ENCODE measurements at regions not wholly inside any gene's neighbourhood (a gene's known extent, or its start where the extent isn't known, plus 50 kb on each side); places are given as distances from the start of the nearest gene placed in this dataset.

DNA sequence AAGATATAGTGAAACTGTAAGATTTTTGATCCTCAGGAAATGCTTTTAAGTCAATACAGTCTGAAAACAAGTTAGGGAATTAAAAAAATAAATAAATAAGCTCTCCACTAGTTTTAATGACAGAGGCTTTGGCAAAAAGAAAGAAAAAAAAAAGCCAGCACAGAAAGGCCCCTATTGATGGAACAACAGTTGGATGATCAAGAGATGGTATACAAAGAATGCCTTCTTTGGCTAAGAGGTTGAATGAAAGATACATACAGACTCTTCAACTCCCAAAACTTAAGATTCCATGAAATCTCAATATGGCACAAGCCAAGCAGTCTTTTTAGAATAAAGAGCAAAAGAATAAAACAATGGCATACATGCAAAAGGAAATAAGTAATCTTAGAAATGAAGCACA lies 64.0 kb upstream of the GALNT5 start:
- Histone ChIP-seq H3K36me3 (replicated peaks in 1 of 2; ENCODE audit: insufficient read depth in 1 of 2, low read depth in 2 of 2) (no peaks in the 10 kb centered on the region), H3K27me3 (no peaks in the 10 kb centered on the region), H3K4me3 (no peak overlapping the region), H3K4me1 (no peaks in the 10 kb centered on the region), H3K9me3 (no peaks in the 10 kb centered on the region), H3K27ac (no peak overlapping the region)
- no peak for DNase-seq
- intact Hi-C loops (cut with DNase I): no loop called here
- no peak for ATAC-seq
- no peak for TF ChIP-seq POLR2A (IDR thresholded peaks at IDR 0.05)
- TF ChIP-seq, protein P1, sequence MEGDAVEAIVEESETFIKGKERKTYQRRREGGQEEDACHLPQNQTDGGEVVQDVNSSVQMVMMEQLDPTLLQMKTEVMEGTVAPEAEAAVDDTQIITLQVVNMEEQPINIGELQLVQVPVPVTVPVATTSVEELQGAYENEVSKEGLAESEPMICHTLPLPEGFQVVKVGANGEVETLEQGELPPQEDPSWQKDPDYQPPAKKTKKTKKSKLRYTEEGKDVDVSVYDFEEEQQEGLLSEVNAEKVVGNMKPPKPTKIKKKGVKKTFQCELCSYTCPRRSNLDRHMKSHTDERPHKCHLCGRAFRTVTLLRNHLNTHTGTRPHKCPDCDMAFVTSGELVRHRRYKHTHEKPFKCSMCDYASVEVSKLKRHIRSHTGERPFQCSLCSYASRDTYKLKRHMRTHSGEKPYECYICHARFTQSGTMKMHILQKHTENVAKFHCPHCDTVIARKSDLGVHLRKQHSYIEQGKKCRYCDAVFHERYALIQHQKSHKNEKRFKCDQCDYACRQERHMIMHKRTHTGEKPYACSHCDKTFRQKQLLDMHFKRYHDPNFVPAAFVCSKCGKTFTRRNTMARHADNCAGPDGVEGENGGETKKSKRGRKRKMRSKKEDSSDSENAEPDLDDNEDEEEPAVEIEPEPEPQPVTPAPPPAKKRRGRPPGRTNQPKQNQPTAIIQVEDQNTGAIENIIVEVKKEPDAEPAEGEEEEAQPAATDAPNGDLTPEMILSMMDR (IDR thresholded peaks at IDR 0.05): no peak

DNA sequence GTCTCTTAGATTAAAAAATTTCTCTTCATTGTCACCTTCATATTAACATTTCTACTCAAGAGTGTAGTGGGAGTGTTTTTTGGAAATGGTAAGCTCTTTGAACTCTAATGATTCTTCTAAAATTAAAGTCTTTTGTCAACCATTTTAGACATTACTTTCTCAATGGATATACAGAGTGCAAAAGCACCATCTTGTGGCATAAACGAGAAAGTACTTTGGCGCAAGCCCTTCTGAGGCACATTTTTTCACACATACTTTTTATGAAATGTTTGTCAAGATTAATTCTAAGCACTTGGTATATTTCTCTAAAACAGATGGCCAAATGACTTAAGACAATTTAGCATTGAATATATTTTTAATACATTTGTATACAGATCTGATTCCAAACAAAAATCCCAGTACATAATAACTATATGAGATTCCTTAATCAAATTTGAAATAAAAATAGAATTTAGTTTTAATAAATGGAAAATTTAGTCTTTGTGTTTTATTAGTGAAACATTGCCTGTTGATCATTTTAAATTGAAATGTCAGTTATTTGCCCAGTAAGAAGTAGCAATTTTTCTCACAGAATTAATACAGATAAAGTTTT lies 63.3 kb upstream of the GALNT5 start:
- ATAC-seq (peak; percentile 59), DNase-seq (peak; percentile 17 to 39 (median 26))
- Histone ChIP-seq H3K4me1 (no peaks in the 10 kb centered on the region), H3K4me3 (no peak overlapping the region), H3K9me3 (no peaks in the 10 kb centered on the region), H3K36me3 (replicated peaks in 1 of 2; ENCODE audit: insufficient read depth in 1 of 2, low read depth in 2 of 2) (no peaks in the 10 kb centered on the region), H3K27ac (no peak overlapping the region), H3K27me3 (no peaks in the 10 kb centered on the region)
- TF ChIP-seq POLR2A (IDR thresholded peaks at IDR 0.05): no peak
- TF ChIP-seq, protein P1 (IDR thresholded peaks at IDR 0.05): peak in 6 of 7 experiments; percentile 44 to 72 (median 60)
- WGBS, 2 donors: 3 to 4% methylated on average over 2 of the region's 2 CpGs
- intact Hi-C loops (cut with DNase I): no loop called here

DNA sequence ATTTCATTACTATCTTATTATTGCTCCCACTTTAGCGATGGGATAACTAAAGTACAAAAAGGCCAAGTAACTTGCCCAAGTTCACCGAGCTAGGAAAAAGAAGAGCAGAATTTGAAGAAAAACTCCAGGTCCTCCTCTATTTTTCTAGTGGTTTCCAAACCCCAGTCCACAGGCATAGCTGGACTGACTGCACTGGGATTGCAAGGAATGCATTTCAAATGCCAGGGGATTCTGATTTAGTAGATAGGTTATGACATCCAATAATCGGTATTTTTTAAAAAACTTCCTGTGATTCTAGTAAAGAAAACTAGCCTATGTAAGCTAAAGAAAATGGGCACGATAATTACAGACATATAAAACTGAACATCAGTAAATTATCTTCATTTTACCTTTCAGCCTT lies 62.7 kb upstream of the GALNT5 start:
- DNase-seq (no peak), ATAC-seq (no peak)
- TF ChIP-seq, protein P1 (IDR thresholded peaks at IDR 0.05): no peak
- TF ChIP-seq POLR2A (IDR thresholded peaks at IDR 0.05): no peak
- H3K27me3 ChIP-seq: no peaks in the 10 kb centered on the region
- no peak overlapping the region for H3K4me3 ChIP-seq
- H3K36me3 ChIP-seq (replicated peaks in 1 of 2; ENCODE audit: insufficient read depth in 1 of 2, low read depth in 2 of 2): no peaks in the 10 kb centered on the region
- 53 to 54% methylated on average over 4 of the region's 4 CpGs for WGBS, 2 donors
- intact Hi-C loops (cut with DNase I): no loop called here
- H3K27ac ChIP-seq: no peak overlapping the region
- no peaks in the 10 kb centered on the region for H3K9me3 ChIP-seq
- H3K4me1 ChIP-seq: no peaks in the 10 kb centered on the region

DNA sequence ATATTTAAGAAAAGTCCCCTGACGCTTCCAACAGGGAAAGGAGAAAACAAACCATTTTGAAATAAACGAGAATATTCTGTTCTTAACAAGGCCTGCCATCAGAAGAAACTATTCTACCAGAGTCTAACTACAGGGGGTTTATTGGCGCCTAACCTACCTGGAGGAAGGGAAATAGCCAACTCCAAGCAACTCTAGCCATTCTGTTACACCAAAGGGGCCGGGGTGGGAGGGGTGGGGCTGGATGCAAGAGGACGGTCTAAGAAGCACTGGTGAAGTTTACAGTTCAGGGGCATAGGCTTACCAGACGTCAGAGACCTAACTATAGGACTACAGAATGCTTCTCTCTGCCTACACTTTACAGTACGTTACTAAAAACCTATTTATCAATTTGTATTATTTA lies 60.5 kb upstream of the GALNT5 start:
- H3K27ac ChIP-seq: no peak overlapping the region
- WGBS, 2 donors: 59 to 63% methylated on average over 7 of the region's 7 CpGs
- TF ChIP-seq, protein P1 (IDR thresholded peaks at IDR 0.05): no peak
- no peak for TF ChIP-seq POLR2A (IDR thresholded peaks at IDR 0.05)
- H3K4me3 ChIP-seq: no peak overlapping the region
- H3K36me3 ChIP-seq (replicated peaks in 1 of 2; ENCODE audit: insufficient read depth in 1 of 2, low read depth in 2 of 2): no peaks in the 10 kb centered on the region
- H3K27me3 ChIP-seq: no peaks in the 10 kb centered on the region
- ATAC-seq: no peak
- H3K4me1 ChIP-seq: no peaks in the 10 kb centered on the region
- no peaks in the 10 kb centered on the region for H3K9me3 ChIP-seq
- no peak for DNase-seq
- intact Hi-C loops (cut with DNase I): no loop called here

DNA sequence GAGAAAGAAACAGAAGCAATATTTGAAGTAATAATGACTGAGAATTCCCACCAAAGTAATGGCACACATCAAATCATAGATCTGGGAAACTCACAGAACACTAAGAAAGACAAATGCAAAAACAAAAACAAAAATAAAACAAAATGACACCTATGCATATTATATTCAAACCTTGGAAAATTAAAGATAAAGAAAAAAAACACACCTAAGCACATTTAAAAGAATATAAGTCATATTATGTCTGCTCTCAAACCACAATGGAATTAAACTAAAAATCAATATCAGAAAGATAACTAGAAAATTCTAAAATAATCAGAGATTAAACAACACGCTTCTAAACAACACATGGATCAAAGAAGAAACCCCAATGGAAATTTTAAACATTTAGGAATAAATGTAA lies 59.7 kb upstream of the GALNT5 start:
- intact Hi-C loops (cut with DNase I): no loop called here

More for the DNA sequence above, 59.7 kb upstream of the GALNT5 start:
- H3K27ac ChIP-seq: no peak overlapping the region
- no peaks in the 10 kb centered on the region for H3K9me3 ChIP-seq
- no peaks in the 10 kb centered on the region for H3K36me3 ChIP-seq (replicated peaks in 1 of 2; ENCODE audit: insufficient read depth in 1 of 2, low read depth in 2 of 2)
- ATAC-seq: no peak
- no peak for DNase-seq
- no peaks in the 10 kb centered on the region for H3K4me1 ChIP-seq
- WGBS, 2 donors: 45 to 63% methylated on average over 1 of the region's 1 CpG
- TF ChIP-seq, protein P1 (IDR thresholded peaks at IDR 0.05): no peak
- no peak for TF ChIP-seq POLR2A (IDR thresholded peaks at IDR 0.05)
- H3K27me3 ChIP-seq: no peaks in the 10 kb centered on the region
- H3K4me3 ChIP-seq: no peak overlapping the region
